Glutamatergic neuron (in vitro differentiated cells): ENCODE measurements at regions not wholly inside any gene's neighbourhood (a gene's known extent, or its start where the extent isn't known, plus 50 kb on each side); places are given as distances from the start of the nearest gene placed in this dataset.
A peak's percentile ranks its signal among the peaks of the same experiment; 100 is the strongest.
"Not testable (repeated sequence)": the region's sequence is repeated elsewhere in the genome, so short reads cannot be mapped to it uniquely, and the experiment has no call there.

ENCODE experiments used
- DNase-seq: peaks from one replicate; pipeline ENCODE4 v3.0.0; 2022
- H3K27ac Mint-ChIP-seq: one replicate; pipeline ENCODE4 v1.8.0; 2020; ENCODE audit warnings: mild to moderate bottlenecking, mixed read lengths, inconsistent platforms; ENCODE audit not compliant: unreplicated experiment
- H3K27me3 Mint-ChIP-seq: one replicate; pipeline ENCODE4 v1.8.0; 2020; ENCODE audit warnings: mild to moderate bottlenecking, moderate library complexity, mixed read lengths, inconsistent platforms; ENCODE audit not compliant: unreplicated experiment
- H3K36me3 Mint-ChIP-seq: one replicate; pipeline ENCODE4 v1.8.0; 2020; ENCODE audit warnings: mild to moderate bottlenecking, mixed read lengths, inconsistent platforms; ENCODE audit not compliant: unreplicated experiment
- H3K4me1 Mint-ChIP-seq: one replicate; pipeline ENCODE4 v1.8.0; 2020; ENCODE audit warnings: mild to moderate bottlenecking, low read depth, mixed read lengths, inconsistent platforms; ENCODE audit not compliant: unreplicated experiment
- H3K4me3 Mint-ChIP-seq: one replicate; pipeline ENCODE4 v1.8.0; 2020; ENCODE audit warnings: mild to moderate bottlenecking, mixed read lengths, inconsistent platforms; ENCODE audit not compliant: unreplicated experiment
- H3K9me3 Mint-ChIP-seq: one replicate; pipeline ENCODE4 v1.8.0; 2020; ENCODE audit warnings: mild to moderate bottlenecking, moderate library complexity, mixed read lengths, inconsistent platforms; ENCODE audit not compliant: unreplicated experiment
- CTCF ChIP-seq: fragments of 200-600 bp; sonication (generic); IDR thresholded peaks from one replicate; pipeline ENCODE4 v1.5.0; 2021; ENCODE audit not compliant: partially characterized antibody, unreplicated experiment

- no peak overlapping the region for H3K27ac Mint-ChIP-seq
- no peaks in the 10 kb centered on the region for H3K36me3 Mint-ChIP-seq
- no peaks in the 10 kb centered on the region for H3K9me3 Mint-ChIP-seq
- no peaks in the 10 kb centered on the region for H3K4me1 Mint-ChIP-seq
- no peak overlapping the region for H3K4me3 Mint-ChIP-seq
- no peak for DNase-seq
- TF ChIP-seq CTCF, result no peak
- H3K27me3 Mint-ChIP-seq, result no peaks in the 10 kb centered on the region
These were observed 69.6 kb downstream of the SLC41A2 start for GRCh38 chr12:104888481-104888880.

GRCh38 chr12:104887452-104887851 is 70.6 kb downstream of the SLC41A2 start:
- no peak overlapping the region for H3K4me3 Mint-ChIP-seq
- no peaks in the 10 kb centered on the region for H3K9me3 Mint-ChIP-seq
- peaks cover 5% of the 10 kb centered on the region for H3K36me3 Mint-ChIP-seq
- H3K4me1 Mint-ChIP-seq, result no peaks in the 10 kb centered on the region
- no peaks in the 10 kb centered on the region for H3K27me3 Mint-ChIP-seq
- TF ChIP-seq CTCF, result no peak
- no peak for DNase-seq
- H3K27ac Mint-ChIP-seq, result no peak overlapping the region

GRCh38 chr12:104886418-104887401 is 71.4 kb downstream of the SLC41A2 start:
- Mint-ChIP-seq H3K27me3 (no peaks in the 10 kb centered on the region), H3K27ac (no peak overlapping the region), H3K4me1 (no peaks in the 10 kb centered on the region), H3K36me3 (peaks cover 5% of the 10 kb centered on the region), H3K4me3 (no peak overlapping the region), H3K9me3 (no peaks in the 10 kb centered on the region)
- TF ChIP-seq CTCF, result no peak
- DNase-seq, result no peak

- H3K9me3 Mint-ChIP-seq, H3K27me3 Mint-ChIP-seq, H3K27ac Mint-ChIP-seq, H3K4me1 Mint-ChIP-seq, H3K36me3 Mint-ChIP-seq, H3K4me3 Mint-ChIP-seq, DNase-seq: not testable (repeated sequence)
These were observed 79.2 kb downstream of the SLC41A2 start for GRCh38 chr12:104878858-104879257.

- TF ChIP-seq CTCF, result no peak
- Mint-ChIP-seq H3K27ac (no peak overlapping the region), H3K36me3 (peaks cover 5% of the 10 kb centered on the region), H3K4me3 (no peak overlapping the region), H3K27me3 (no peaks in the 10 kb centered on the region), H3K9me3 (no peaks in the 10 kb centered on the region), H3K4me1 (no peaks in the 10 kb centered on the region)
- DNase-seq, result peak; percentile 20
These were observed 80.9 kb downstream of the SLC41A2 start for GRCh38 chr12:104877103-104877705.
